Neural cell (in vitro differentiated cells): ENCODE measurements at regions not wholly inside any gene's neighbourhood (a gene's known extent, or its start where the extent isn't known, plus 50 kb on each side); places are given as distances from the start of the nearest gene placed in this dataset.

Experiments used
- EP300 ChIP-seq: fragments of 450-650 bp; conservative IDR thresholded peaks from 2 replicates; pipeline ENCODE4 v1.6.1; 2014; ENCODE audit warnings: antibody characterized with exemption, mild to moderate bottlenecking, moderate library complexity; ENCODE audit not compliant: poor library complexity, severe bottlenecking
- EZH2 ChIP-seq: fragments of 200-600, 300-800 bp; shearing (Covaris generic), sonication (generic); IDR thresholded peaks from 2 replicates; pipeline ENCODE4 v1.6.1; 2014; ENCODE audit warnings: antibody characterized with exemption, low read length, borderline replicate concordance, mild to moderate bottlenecking; ENCODE audit not compliant: insufficient read depth, poor library complexity, severe bottlenecking
- MXI1 ChIP-seq: fragments of 450-650 bp; conservative IDR thresholded peaks from 2 replicates; pipeline ENCODE4 v1.6.1; 2014; ENCODE audit warnings: antibody characterized with exemption, mild to moderate bottlenecking; ENCODE audit not compliant: poor library complexity, severe bottlenecking
- POLR2AphosphoS5 ChIP-seq: IDR thresholded peaks from 2 replicates; pipeline ENCODE4 v1.6.1; 2012
- RAD21 ChIP-seq: fragments of 450-650 bp; conservative IDR thresholded peaks from 2 replicates; pipeline ENCODE4 v1.6.1; 2014; ENCODE audit warnings: antibody characterized with exemption, mild to moderate bottlenecking, moderate library complexity
- SMC3 ChIP-seq: fragments of 450-650 bp; conservative IDR thresholded peaks from 2 replicates; pipeline ENCODE4 v1.6.1; 2014; ENCODE audit warnings: antibody characterized with exemption, mild to moderate bottlenecking, moderate library complexity; ENCODE audit not compliant: poor library complexity
- TF ChIP-seq, protein P1 (sequence below): fragments of 450-650 bp; IDR thresholded peaks from 2 replicates; pipeline ENCODE4 v1.5.1; 2014; ENCODE audit warnings: antibody characterized with exemption, mild to moderate bottlenecking, moderate library complexity; ENCODE audit not compliant: poor library complexity, severe bottlenecking
- TF ChIP-seq, protein P2 (sequence below): IDR thresholded peaks from 2 replicates; pipeline ENCODE4 v1.6.1; 2012; ENCODE audit warnings: borderline replicate concordance

DNA sequence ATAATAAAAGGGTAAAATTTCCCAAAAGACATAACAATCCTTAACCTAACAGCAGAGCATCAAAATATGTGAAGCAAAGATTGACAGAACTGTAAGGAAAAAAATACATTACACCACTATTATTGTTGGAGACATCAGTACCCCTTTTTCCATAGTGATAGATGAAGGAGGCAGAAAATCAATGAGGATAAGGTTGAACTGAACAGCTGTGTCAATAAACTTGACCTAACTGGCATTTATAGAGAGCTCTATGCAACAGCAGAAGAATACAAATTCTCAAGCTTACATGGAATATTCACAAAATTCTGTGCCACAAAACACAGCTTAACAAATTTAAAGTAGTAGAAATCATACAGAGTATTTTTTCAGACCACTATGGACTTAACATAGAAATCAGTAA is 195.0 kb upstream of the ELAC2 start:
- TF ChIP-seq, protein P1, sequence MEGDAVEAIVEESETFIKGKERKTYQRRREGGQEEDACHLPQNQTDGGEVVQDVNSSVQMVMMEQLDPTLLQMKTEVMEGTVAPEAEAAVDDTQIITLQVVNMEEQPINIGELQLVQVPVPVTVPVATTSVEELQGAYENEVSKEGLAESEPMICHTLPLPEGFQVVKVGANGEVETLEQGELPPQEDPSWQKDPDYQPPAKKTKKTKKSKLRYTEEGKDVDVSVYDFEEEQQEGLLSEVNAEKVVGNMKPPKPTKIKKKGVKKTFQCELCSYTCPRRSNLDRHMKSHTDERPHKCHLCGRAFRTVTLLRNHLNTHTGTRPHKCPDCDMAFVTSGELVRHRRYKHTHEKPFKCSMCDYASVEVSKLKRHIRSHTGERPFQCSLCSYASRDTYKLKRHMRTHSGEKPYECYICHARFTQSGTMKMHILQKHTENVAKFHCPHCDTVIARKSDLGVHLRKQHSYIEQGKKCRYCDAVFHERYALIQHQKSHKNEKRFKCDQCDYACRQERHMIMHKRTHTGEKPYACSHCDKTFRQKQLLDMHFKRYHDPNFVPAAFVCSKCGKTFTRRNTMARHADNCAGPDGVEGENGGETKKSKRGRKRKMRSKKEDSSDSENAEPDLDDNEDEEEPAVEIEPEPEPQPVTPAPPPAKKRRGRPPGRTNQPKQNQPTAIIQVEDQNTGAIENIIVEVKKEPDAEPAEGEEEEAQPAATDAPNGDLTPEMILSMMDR = no peak
- TF ChIP-seq EP300 (no peak), POLR2AphosphoS5 (no peak), RAD21 (no peak), SMC3 (no peak), EZH2 (no peak), MXI1 (no peak)
- TF ChIP-seq, protein P2, sequence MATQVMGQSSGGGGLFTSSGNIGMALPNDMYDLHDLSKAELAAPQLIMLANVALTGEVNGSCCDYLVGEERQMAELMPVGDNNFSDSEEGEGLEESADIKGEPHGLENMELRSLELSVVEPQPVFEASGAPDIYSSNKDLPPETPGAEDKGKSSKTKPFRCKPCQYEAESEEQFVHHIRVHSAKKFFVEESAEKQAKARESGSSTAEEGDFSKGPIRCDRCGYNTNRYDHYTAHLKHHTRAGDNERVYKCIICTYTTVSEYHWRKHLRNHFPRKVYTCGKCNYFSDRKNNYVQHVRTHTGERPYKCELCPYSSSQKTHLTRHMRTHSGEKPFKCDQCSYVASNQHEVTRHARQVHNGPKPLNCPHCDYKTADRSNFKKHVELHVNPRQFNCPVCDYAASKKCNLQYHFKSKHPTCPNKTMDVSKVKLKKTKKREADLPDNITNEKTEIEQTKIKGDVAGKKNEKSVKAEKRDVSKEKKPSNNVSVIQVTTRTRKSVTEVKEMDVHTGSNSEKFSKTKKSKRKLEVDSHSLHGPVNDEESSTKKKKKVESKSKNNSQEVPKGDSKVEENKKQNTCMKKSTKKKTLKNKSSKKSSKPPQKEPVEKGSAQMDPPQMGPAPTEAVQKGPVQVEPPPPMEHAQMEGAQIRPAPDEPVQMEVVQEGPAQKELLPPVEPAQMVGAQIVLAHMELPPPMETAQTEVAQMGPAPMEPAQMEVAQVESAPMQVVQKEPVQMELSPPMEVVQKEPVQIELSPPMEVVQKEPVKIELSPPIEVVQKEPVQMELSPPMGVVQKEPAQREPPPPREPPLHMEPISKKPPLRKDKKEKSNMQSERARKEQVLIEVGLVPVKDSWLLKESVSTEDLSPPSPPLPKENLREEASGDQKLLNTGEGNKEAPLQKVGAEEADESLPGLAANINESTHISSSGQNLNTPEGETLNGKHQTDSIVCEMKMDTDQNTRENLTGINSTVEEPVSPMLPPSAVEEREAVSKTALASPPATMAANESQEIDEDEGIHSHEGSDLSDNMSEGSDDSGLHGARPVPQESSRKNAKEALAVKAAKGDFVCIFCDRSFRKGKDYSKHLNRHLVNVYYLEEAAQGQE = no peak
